22Rv1 (cell line): ENCODE measurements at regions not wholly inside any gene's neighbourhood (a gene's known extent, or its start where the extent isn't known, plus 50 kb on each side); places are given as distances from the start of the nearest gene placed in this dataset.
A peak's percentile ranks its signal among the peaks of the same experiment; 100 is the strongest.

Source experiments
- H3K27ac ChIP-seq: fragments of 450-650 bp; 2 replicates; pipeline ENCODE4 v1.5.1; 2017
- CTCF ChIP-seq: fragments of 450-650 bp; IDR thresholded peaks from 2 replicates; pipeline ENCODE4 v1.5.1; 2017; ENCODE audit warnings: mild to moderate bottlenecking
- ZFX ChIP-seq: fragments of 450-650 bp; IDR thresholded peaks from 2 replicates; pipeline ENCODE4 v1.6.1; 2017; ENCODE audit warnings: antibody characterized with exemption, borderline replicate concordance

- peak overlapping the region; percentile 60 for H3K27ac ChIP-seq
Observed at GRCh38 chr5:122515210-122515609, 203.2 kb downstream of the SNCAIP start.

GRCh38 chr5:122515709-122516431, 203.8 kb downstream of the SNCAIP start:
- H3K27ac ChIP-seq: peak overlapping the region; percentile 60
- TF ChIP-seq ZFX (no peak), CTCF (peak; percentile 78)

GRCh38 chr5:122516432-122516743, 204.4 kb downstream of the SNCAIP start:
- H3K27ac ChIP-seq: peak overlapping the region; percentile 60; the same call in 1 of the 2 replicates
- TF ChIP-seq CTCF (peak; percentile 37), ZFX (no peak)

- no peak overlapping the region for H3K27ac ChIP-seq
- TF ChIP-seq ZFX: no peak
Observed at GRCh38 chr5:122517091-122517490, 205.1 kb downstream of the SNCAIP start.

- TF ChIP-seq ZFX: no peak
- no peak for TF ChIP-seq CTCF
- no peak overlapping the region for H3K27ac ChIP-seq
Observed at GRCh38 chr5:122523776-122524175, 211.7 kb downstream of the SNCAIP start.

GRCh38 chr5:122527547-122527946, 215.5 kb downstream of the SNCAIP start:
- TF ChIP-seq ZFX (no peak), CTCF (no peak)
- H3K27ac ChIP-seq: no peak overlapping the region

- H3K27ac ChIP-seq: no peak overlapping the region
- no peak for TF ChIP-seq CTCF
- TF ChIP-seq ZFX: no peak
Observed at GRCh38 chr5:122532035-122532434, 220.0 kb downstream of the SNCAIP start.

GRCh38 chr5:122533825-122534224, 221.8 kb downstream of the SNCAIP start:
- H3K27ac ChIP-seq: no peak overlapping the region
- no peak for TF ChIP-seq CTCF
- TF ChIP-seq ZFX: no peak
